ENCODE measurements at regions not wholly inside any gene's neighbourhood (a gene's known extent, or its start where the extent isn't known, plus 50 kb on each side); places are given as distances from the start of the nearest gene placed in this dataset.

GRCh38 chr13:109293166-109293565 is 493.2 kb downstream of the IRS2 start:
- no peak for DNase-seq (ENCODE audit: low spot score, unreplicated experiment)
- TF ChIP-seq CTCF (IDR thresholded peaks at IDR 0.05; ENCODE audit: unreplicated experiment): no peak
- Mint-ChIP-seq H3K36me3 (ENCODE audit: insufficient read depth) (no peaks in the 10 kb centered on the region), H3K4me3 (ENCODE audit: low read depth) (no peak overlapping the region), H3K27me3 (no peaks in the 10 kb centered on the region), H3K4me1 (ENCODE audit: low read depth) (peaks cover 2% of the 10 kb centered on the region), H3K27ac (no peak overlapping the region), H3K9me3 (ENCODE audit: low read depth) (peaks cover 4% of the 10 kb centered on the region)

GRCh38 chr13:109288151-109288709 is 498.2 kb downstream of the IRS2 start:
- H3K9me3 Mint-ChIP-seq (ENCODE audit: low read depth): no peaks in the 10 kb centered on the region
- peaks cover 6% of the 10 kb centered on the region for H3K27me3 Mint-ChIP-seq
- peaks cover 4% of the 10 kb centered on the region for H3K4me1 Mint-ChIP-seq (ENCODE audit: low read depth)
- DNase-seq (ENCODE audit: low spot score, unreplicated experiment): no peak
- no peak for TF ChIP-seq CTCF (IDR thresholded peaks at IDR 0.05; ENCODE audit: unreplicated experiment)
- no peak overlapping the region for H3K4me3 Mint-ChIP-seq (ENCODE audit: low read depth)
- H3K36me3 Mint-ChIP-seq (ENCODE audit: insufficient read depth): no peaks in the 10 kb centered on the region
- H3K27ac Mint-ChIP-seq: no peak overlapping the region

GRCh38 chr13:109287553-109287952 is 498.8 kb downstream of the IRS2 start:
- Mint-ChIP-seq H3K27me3 (peaks cover 6% of the 10 kb centered on the region), H3K4me3 (ENCODE audit: low read depth) (no peak overlapping the region), H3K4me1 (ENCODE audit: low read depth) (peaks cover 4% of the 10 kb centered on the region), H3K9me3 (ENCODE audit: low read depth) (no peaks in the 10 kb centered on the region), H3K36me3 (ENCODE audit: insufficient read depth) (no peaks in the 10 kb centered on the region), H3K27ac (no peak overlapping the region)
- TF ChIP-seq CTCF (IDR thresholded peaks at IDR 0.05; ENCODE audit: unreplicated experiment): no peak
- DNase-seq (ENCODE audit: low spot score, unreplicated experiment): no peak

- TF ChIP-seq CTCF (IDR thresholded peaks at IDR 0.05; ENCODE audit: unreplicated experiment): no peak
- peaks cover 4% of the 10 kb centered on the region for H3K9me3 Mint-ChIP-seq (ENCODE audit: low read depth)
- peaks cover 6% of the 10 kb centered on the region for H3K27me3 Mint-ChIP-seq
- H3K4me3 Mint-ChIP-seq (ENCODE audit: low read depth): no peak overlapping the region
- H3K36me3 Mint-ChIP-seq (ENCODE audit: insufficient read depth): no peaks in the 10 kb centered on the region
- H3K4me1 Mint-ChIP-seq (ENCODE audit: low read depth): peaks cover 4% of the 10 kb centered on the region
- no peak for DNase-seq (ENCODE audit: low spot score, unreplicated experiment)
- H3K27ac Mint-ChIP-seq: no peak overlapping the region
These were observed 500.8 kb downstream of the IRS2 start for GRCh38 chr13:109285586-109285985.

GRCh38 chr13:109281903-109282635 is 504.3 kb downstream of the IRS2 start:
- Mint-ChIP-seq H3K9me3 (ENCODE audit: low read depth) (peaks cover 4% of the 10 kb centered on the region), H3K27ac (no peak overlapping the region), H3K4me3 (ENCODE audit: low read depth) (no peak overlapping the region), H3K27me3 (peaks cover 6% of the 10 kb centered on the region), H3K36me3 (ENCODE audit: insufficient read depth) (no peaks in the 10 kb centered on the region), H3K4me1 (ENCODE audit: low read depth) (no peaks in the 10 kb centered on the region)
- no peak for TF ChIP-seq CTCF (IDR thresholded peaks at IDR 0.05; ENCODE audit: unreplicated experiment)
- no peak for DNase-seq (ENCODE audit: low spot score, unreplicated experiment)

Data from progenitor cell of endocrine pancreas (in vitro differentiated cells).